DOHH2 (cell line): ENCODE measurements at regions not wholly inside any gene's neighbourhood (a gene's known extent, or its start where the extent isn't known, plus 50 kb on each side); places are given as distances from the start of the nearest gene placed in this dataset.
A peak's percentile ranks its signal among the peaks of the same experiment; 100 is the strongest.

Experiments used
- H3F3A ChIP-seq: fragments of 200-600 bp; sonication (generic), shearing (Covaris generic); 2 replicates; pipeline ENCODE4 v1.6.0; 2016; ENCODE audit warnings: antibody characterized with exemption, mild to moderate bottlenecking; ENCODE audit not compliant: control insufficient read depth, insufficient read depth
- H3K27ac ChIP-seq: fragments of 200-600 bp; sonication (generic); 2 replicates; pipeline ENCODE4 v1.5.1; 2014; ENCODE audit warnings: low read depth, mild to moderate bottlenecking, low read length, moderate library complexity
- H3K27me3 ChIP-seq: fragments of 200-600 bp; sonication (generic); 2 replicates; pipeline ENCODE4 v1.6.1; 2014; ENCODE audit warnings: mild to moderate bottlenecking, low read length, mixed read lengths; ENCODE audit not compliant: control insufficient read depth
- H3K36me3 ChIP-seq: fragments of 200-600 bp; sonication (generic); 2 replicates; pipeline ENCODE4 v1.6.1; 2014; ENCODE audit warnings: mild to moderate bottlenecking, low read length, moderate library complexity, mixed read lengths; ENCODE audit not compliant: control insufficient read depth
- H3K4me1 ChIP-seq: fragments of 200-600 bp; sonication (generic); 2 replicates; pipeline ENCODE4 v1.6.1; 2014; ENCODE audit warnings: mild to moderate bottlenecking, low read length, mixed read lengths; ENCODE audit not compliant: control insufficient read depth
- H3K4me2 ChIP-seq: fragments of 200-600 bp; sonication (generic); 2 replicates; pipeline ENCODE4 v1.6.0; 2014; ENCODE audit warnings: mild to moderate bottlenecking, low read length, moderate library complexity
- H3K4me3 ChIP-seq: fragments of 200-600 bp; sonication (generic); 2 replicates; pipeline ENCODE4 v1.5.1; 2014; ENCODE audit warnings: mild to moderate bottlenecking, low read length, mixed read lengths
- H3K79me2 ChIP-seq: fragments of 200-600 bp; sonication (generic); 2 replicates; pipeline ENCODE4 v1.6.1; 2014; ENCODE audit warnings: mild to moderate bottlenecking, low read length, mixed read lengths; ENCODE audit not compliant: control insufficient read depth
- H3K9me2 ChIP-seq: fragments of 200-600 bp; sonication (generic); replicated peaks from 2 replicates; pipeline ENCODE4 v1.6.1; 2014; ENCODE audit warnings: mild to moderate bottlenecking, low read length, mixed read lengths; ENCODE audit not compliant: control insufficient read depth
- H3K9me3 ChIP-seq: fragments of 200-600 bp; sonication (generic); 2 replicates; pipeline ENCODE4 v1.6.1; 2014; ENCODE audit warnings: antibody characterized with exemption, low read length, mixed read lengths; ENCODE audit not compliant: control insufficient read depth, insufficient read depth
- H4K20me1 ChIP-seq: fragments of 200-600 bp; sonication (generic); 2 replicates; pipeline ENCODE4 v1.6.0; 2014; ENCODE audit warnings: low read depth, mild to moderate bottlenecking, antibody characterized with exemption, low read length, moderate library complexity; ENCODE audit not compliant: control insufficient read depth, insufficient read depth
- CTCF ChIP-seq: fragments of 200-600 bp; sonication (generic); IDR thresholded peaks from one replicate; pipeline ENCODE4 v1.5.1; 2014; ENCODE audit warnings: antibody characterized with exemption, mild to moderate bottlenecking, low read depth, low read length; ENCODE audit not compliant: poor library complexity, severe bottlenecking
- EZH2phosphoT487 ChIP-seq: fragments of 200-600 bp; sonication (generic); IDR thresholded peaks from 2 replicates; pipeline ENCODE4 v1.6.1; 2017; ENCODE audit warnings: borderline replicate concordance, mild to moderate bottlenecking, antibody characterized with exemption, low read length, moderate library complexity, mixed read lengths

- peak; percentile 84 for TF ChIP-seq CTCF
- no peak for TF ChIP-seq EZH2phosphoT487
- no peaks in the 10 kb centered on the region for H4K20me1 ChIP-seq
Measured at GRCh38 chr2:126527836-126528490, 128.0 kb upstream of the GYPC start.

GRCh38 chr2:126531029-126531428 lies 124.9 kb upstream of the GYPC start:
- Histone ChIP-seq H3F3A (no peaks in the 10 kb centered on the region), H3K36me3 (no peaks in the 10 kb centered on the region), H3K9me2 (no peaks in the 10 kb centered on the region), H3K27ac (no peak overlapping the region), H3K4me3 (no peak overlapping the region), H3K4me2 (no peak overlapping the region), H3K4me1 (no peaks in the 10 kb centered on the region), H3K27me3 (no peaks in the 10 kb centered on the region), H4K20me1 (no peaks in the 10 kb centered on the region), H3K9me3 (no peaks in the 10 kb centered on the region), H3K79me2 (no peaks in the 10 kb centered on the region)
- TF ChIP-seq CTCF: no peak
- no peak for TF ChIP-seq EZH2phosphoT487

More at GRCh38 chr2:126527836-126528490, 128.0 kb upstream of the GYPC start:
- H3F3A ChIP-seq: no peaks in the 10 kb centered on the region
- no peaks in the 10 kb centered on the region for H3K9me3 ChIP-seq
- H3K4me3 ChIP-seq: no peak overlapping the region
- no peaks in the 10 kb centered on the region for H3K27me3 ChIP-seq
- no peaks in the 10 kb centered on the region for H3K36me3 ChIP-seq
- no peaks in the 10 kb centered on the region for H3K9me2 ChIP-seq
- H3K4me2 ChIP-seq: no peak overlapping the region
- H3K4me1 ChIP-seq: no peaks in the 10 kb centered on the region
- no peaks in the 10 kb centered on the region for H3K79me2 ChIP-seq
- H3K27ac ChIP-seq: no peak overlapping the region

- Histone ChIP-seq H4K20me1 (no peaks in the 10 kb centered on the region), H3K4me1 (no peaks in the 10 kb centered on the region), H3K9me3 (no peaks in the 10 kb centered on the region), H3K36me3 (no peaks in the 10 kb centered on the region), H3K4me2 (no peak overlapping the region), H3K4me3 (no peak overlapping the region), H3K27ac (no peak overlapping the region), H3K79me2 (no peaks in the 10 kb centered on the region), H3K9me2 (no peaks in the 10 kb centered on the region), H3F3A (no peaks in the 10 kb centered on the region), H3K27me3 (no peaks in the 10 kb centered on the region)
- TF ChIP-seq CTCF: no peak
- TF ChIP-seq EZH2phosphoT487: no peak
Measured at GRCh38 chr2:126534478-126534877, 121.5 kb upstream of the GYPC start.
